PFSK-1 (cell line): ENCODE measurements at regions not wholly inside any gene's neighbourhood (a gene's known extent, or its start where the extent isn't known, plus 50 kb on each side); places are given as distances from the start of the nearest gene placed in this dataset.

Experiments
- POLR2AphosphoS5 ChIP-seq: IDR thresholded peaks from 2 replicates; pipeline ENCODE4 v1.6.1; 2012; ENCODE audit warnings: low read depth, mild to moderate bottlenecking, control low read depth, low read length, moderate library complexity
- REST ChIP-seq, 2 experiments: IDR thresholded peaks; 2 replicates each; pipeline versions ENCODE4 v1.6.1 to v1.8.0; 2011 to 2012; ENCODE audit warnings: low read depth in 2 of 2, low read length in 2 of 2, control low read depth in 1 of 2, inconsistent platforms in 1 of 2, mild to moderate bottlenecking in 1 of 2, moderate library complexity in 1 of 2; ENCODE audit not compliant: insufficient read depth in 1 of 2
- SIN3A ChIP-seq: IDR thresholded peaks from 2 replicates; pipeline ENCODE4 v1.6.1; 2012; ENCODE audit warnings: mild to moderate bottlenecking, low read length, moderate library complexity, borderline replicate concordance; ENCODE audit not compliant: insufficient read depth
- TAF1 ChIP-seq: IDR thresholded peaks from 2 replicates; pipeline ENCODE4 v1.6.1; 2012; ENCODE audit warnings: low read length, control low read depth, borderline replicate concordance; ENCODE audit not compliant: insufficient read depth

GRCh38 chr13:30850867-30851211, 55.2 kb upstream of the MEDAG start:
- TF ChIP-seq POLR2AphosphoS5 (no peak), SIN3A (no peak), REST (IDR thresholded peaks at IDR 0.05; ENCODE audit: insufficient read depth in 1 of 2, low read depth in 2 of 2, low read length in 2 of 2) (no peak), TAF1 (no peak)
